ENCODE measurements at regions not wholly inside any gene's neighbourhood (a gene's known extent, or its start where the extent isn't known, plus 50 kb on each side); places are given as distances from the start of the nearest gene placed in this dataset.

DNA sequence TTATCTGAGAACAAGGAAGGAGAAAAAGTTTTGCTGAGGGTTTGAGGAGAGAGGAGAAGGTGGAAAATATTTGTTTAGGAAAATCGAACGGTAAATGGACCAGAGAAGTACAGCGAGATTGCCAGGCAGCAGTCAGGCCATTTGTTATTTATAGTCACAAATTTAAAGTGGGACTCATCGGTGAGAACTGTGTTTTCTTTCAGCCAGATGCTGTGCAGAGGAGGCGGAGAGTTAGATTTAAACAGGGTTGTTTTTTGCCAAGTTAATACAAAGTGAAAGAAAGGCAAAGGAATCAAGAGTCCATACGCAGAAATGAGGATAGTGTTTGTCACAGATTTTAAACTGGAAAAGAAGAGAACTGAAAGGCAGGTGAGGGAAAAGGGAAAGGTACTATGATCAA, 200.6 kb upstream of the CNOT2 start:
- TF ChIP-seq, protein P1, sequence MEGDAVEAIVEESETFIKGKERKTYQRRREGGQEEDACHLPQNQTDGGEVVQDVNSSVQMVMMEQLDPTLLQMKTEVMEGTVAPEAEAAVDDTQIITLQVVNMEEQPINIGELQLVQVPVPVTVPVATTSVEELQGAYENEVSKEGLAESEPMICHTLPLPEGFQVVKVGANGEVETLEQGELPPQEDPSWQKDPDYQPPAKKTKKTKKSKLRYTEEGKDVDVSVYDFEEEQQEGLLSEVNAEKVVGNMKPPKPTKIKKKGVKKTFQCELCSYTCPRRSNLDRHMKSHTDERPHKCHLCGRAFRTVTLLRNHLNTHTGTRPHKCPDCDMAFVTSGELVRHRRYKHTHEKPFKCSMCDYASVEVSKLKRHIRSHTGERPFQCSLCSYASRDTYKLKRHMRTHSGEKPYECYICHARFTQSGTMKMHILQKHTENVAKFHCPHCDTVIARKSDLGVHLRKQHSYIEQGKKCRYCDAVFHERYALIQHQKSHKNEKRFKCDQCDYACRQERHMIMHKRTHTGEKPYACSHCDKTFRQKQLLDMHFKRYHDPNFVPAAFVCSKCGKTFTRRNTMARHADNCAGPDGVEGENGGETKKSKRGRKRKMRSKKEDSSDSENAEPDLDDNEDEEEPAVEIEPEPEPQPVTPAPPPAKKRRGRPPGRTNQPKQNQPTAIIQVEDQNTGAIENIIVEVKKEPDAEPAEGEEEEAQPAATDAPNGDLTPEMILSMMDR (IDR thresholded peaks at IDR 0.05) = no peak
- TF ChIP-seq POLR2A (IDR thresholded peaks at IDR 0.05) (no peak), POLR2AphosphoS5 (IDR thresholded peaks at IDR 0.05) (no peak)

Measured in breast epithelium (tissue), 3 donors.